NCI-H1417 treated with DMSO at 0.1 percent for 48 hours (cell line): ENCODE measurements at regions not wholly inside any gene's neighbourhood (a gene's known extent, or its start where the extent isn't known, plus 50 kb on each side); places are given as distances from the start of the nearest gene placed in this dataset.
"Not testable (repeated sequence)": the region's sequence is repeated elsewhere in the genome, so short reads cannot be mapped to it uniquely, and the experiment has no call there.

Experiments
- DNase-seq: peaks from one replicate; lab custom pipeline; 2025; lab: John Stamatoyannopoulos, UW

GRCh38 chr6:131336596-131336995 is 201.3 kb downstream of the AKAP7 start:
- DNase-seq = no peak

- not testable (repeated sequence) for DNase-seq
These were observed 211.6 kb downstream of the AKAP7 start for GRCh38 chr6:131346896-131347295.

GRCh38 chr6:131348572-131348971 is 213.3 kb downstream of the AKAP7 start:
- no peak for DNase-seq

GRCh38 chr6:131349199-131349598 is 213.9 kb downstream of the AKAP7 start:
- DNase-seq = no peak

GRCh38 chr6:131353106-131353505 is 217.8 kb downstream of the AKAP7 start:
- no peak for DNase-seq

GRCh38 chr6:131353876-131354275 is 218.6 kb downstream of the AKAP7 start:
- no peak for DNase-seq

GRCh38 chr6:131354356-131354755 is 218.7 kb upstream of the ARG1 start:
- no peak for DNase-seq

GRCh38 chr6:131356161-131356560 is 216.9 kb upstream of the ARG1 start:
- DNase-seq = no peak

- no peak for DNase-seq
These were observed 215.5 kb upstream of the ARG1 start for GRCh38 chr6:131357501-131357900.

- no peak for DNase-seq
These were observed 211.0 kb upstream of the ARG1 start for GRCh38 chr6:131362070-131362469.

GRCh38 chr6:131362696-131363095 is 210.3 kb upstream of the ARG1 start:
- no peak for DNase-seq

GRCh38 chr6:131363947-131364834 is 208.8 kb upstream of the ARG1 start:
- DNase-seq = no peak

GRCh38 chr6:131366223-131366622 is 206.8 kb upstream of the ARG1 start:
- no peak for DNase-seq

GRCh38 chr6:131367206-131367873 is 205.7 kb upstream of the ARG1 start:
- no peak for DNase-seq

GRCh38 chr6:131368198-131368911 is 204.7 kb upstream of the ARG1 start:
- no peak for DNase-seq

GRCh38 chr6:131372535-131372934 is 200.5 kb upstream of the ARG1 start:
- DNase-seq = no peak

GRCh38 chr6:131377112-131377705 is 195.8 kb upstream of the ARG1 start:
- DNase-seq = no peak

- DNase-seq = no peak
These were observed 194.2 kb upstream of the ARG1 start for GRCh38 chr6:131378874-131379273.

GRCh38 chr6:131379948-131380347 is 193.1 kb upstream of the ARG1 start:
- DNase-seq = no peak

GRCh38 chr6:131381052-131381708 is 191.8 kb upstream of the ARG1 start:
- no peak for DNase-seq

GRCh38 chr6:131381709-131382093 is 191.3 kb upstream of the ARG1 start:
- no peak for DNase-seq

- no peak for DNase-seq
These were observed 190.4 kb upstream of the ARG1 start for GRCh38 chr6:131382631-131383030.
